ENCODE measurements at regions not wholly inside any gene's neighbourhood (a gene's known extent, or its start where the extent isn't known, plus 50 kb on each side); places are given as distances from the start of the nearest gene placed in this dataset.

GRCh38 chr16:5541356-5541755, 443.8 kb upstream of the EEF2KMT start:
- TF ChIP-seq CTCF (IDR thresholded peaks at IDR 0.05) = no peak
- TF ChIP-seq POLR2A (IDR thresholded peaks at IDR 0.05) = no peak
- TF ChIP-seq POLR2AphosphoS5 (IDR thresholded peaks at IDR 0.05) = no peak
- no peak for TF ChIP-seq EP300 (IDR thresholded peaks at IDR 0.05)
